ENCODE measurements at regions not wholly inside any gene's neighbourhood (a gene's known extent, or its start where the extent isn't known, plus 50 kb on each side); places are given as distances from the start of the nearest gene placed in this dataset.

- no peak for TF ChIP-seq CTCF (IDR thresholded peaks at IDR 0.05; ENCODE audit: control extremely low read depth, extremely low read depth, low read depth, missing control alignments)
- ChIA-PET CTCF (interaction anchor here (0.9 to 1.5 kb wide), 3 partner anchors 11 to 46 kb away, joined by 3 read pairs; no protein-coding TSS in a partner anchor), POLR2A (no interaction called here)
- DNase-seq (ENCODE audit: extremely low spot score): no peak
These were observed 292.8 kb downstream of the PTBP2 start for GRCh38 chr1:97014426-97014825.

- CTCF ChIA-PET: interaction anchor here (1.0 to 1.2 kb wide), 2 partner anchors 9 to 1037 kb away, joined by 3 read pairs; no protein-coding TSS in a partner anchor
- no peak for TF ChIP-seq CTCF (IDR thresholded peaks at IDR 0.05; ENCODE audit: control extremely low read depth, extremely low read depth, low read depth, missing control alignments)
- no peak for DNase-seq (ENCODE audit: extremely low spot score)
- POLR2A ChIA-PET: no interaction called here
These were observed 296.3 kb downstream of the PTBP2 start for GRCh38 chr1:97017895-97018294.

Data from GM10248 (cell line).